T-helper 9 cell (primary cell): ENCODE measurements at regions not wholly inside any gene's neighbourhood (a gene's known extent, or its start where the extent isn't known, plus 50 kb on each side); places are given as distances from the start of the nearest gene placed in this dataset.

Experiments used
- DNase-seq: peaks from one replicate; pipeline ENCODE4 v3.0.0-alpha.2; 2020

DNA sequence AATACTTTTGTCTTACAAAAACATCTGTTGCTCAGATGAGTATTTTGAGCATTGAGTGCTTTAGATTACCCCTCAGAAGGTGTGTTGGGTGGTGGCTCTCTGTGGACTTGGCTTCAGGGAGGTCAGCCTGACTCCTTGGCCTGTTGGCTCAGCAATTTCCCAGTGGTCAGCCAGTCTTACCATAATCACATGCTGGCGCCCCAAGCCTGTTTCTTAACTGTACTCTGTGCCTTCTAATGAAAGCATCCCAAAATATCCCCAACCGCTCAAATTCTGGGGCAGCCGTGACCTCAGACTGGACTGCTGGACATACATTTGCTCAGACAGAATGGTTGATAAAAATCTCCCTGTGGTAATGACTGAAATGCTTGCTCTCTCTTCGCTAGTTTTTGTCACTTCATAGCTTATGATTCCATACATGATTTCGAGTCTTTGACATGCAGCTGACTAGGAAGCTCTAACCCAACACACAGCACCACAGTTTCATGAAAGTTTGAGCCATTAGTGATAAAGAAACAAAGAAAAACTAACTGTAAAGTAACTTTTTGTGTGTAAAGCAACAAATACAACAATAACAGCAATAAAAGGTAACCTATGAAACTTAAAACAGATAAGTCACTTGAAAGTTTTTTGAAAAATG is 562.2 kb upstream of the MEF2C start:
- DNase-seq: no peak

DNA sequence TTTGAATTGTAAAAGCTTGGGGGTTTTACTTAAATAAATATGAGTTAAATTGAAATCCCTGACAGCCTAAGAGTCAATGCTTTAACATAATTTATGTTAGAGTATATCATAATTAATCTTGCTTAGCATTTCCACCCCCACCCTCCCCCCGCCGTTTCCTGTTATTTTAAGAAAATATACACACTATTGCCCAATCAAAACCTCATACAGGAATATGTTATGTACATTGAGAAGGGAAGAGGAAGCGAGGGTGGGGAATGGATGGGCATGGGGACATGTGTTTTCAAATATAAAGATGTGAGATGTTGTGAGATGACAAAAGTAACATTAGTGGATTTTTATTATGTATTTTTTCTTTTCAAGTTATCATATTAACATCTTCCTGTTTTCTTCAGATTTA is 561.1 kb upstream of the MEF2C start:
- no peak for DNase-seq

DNA sequence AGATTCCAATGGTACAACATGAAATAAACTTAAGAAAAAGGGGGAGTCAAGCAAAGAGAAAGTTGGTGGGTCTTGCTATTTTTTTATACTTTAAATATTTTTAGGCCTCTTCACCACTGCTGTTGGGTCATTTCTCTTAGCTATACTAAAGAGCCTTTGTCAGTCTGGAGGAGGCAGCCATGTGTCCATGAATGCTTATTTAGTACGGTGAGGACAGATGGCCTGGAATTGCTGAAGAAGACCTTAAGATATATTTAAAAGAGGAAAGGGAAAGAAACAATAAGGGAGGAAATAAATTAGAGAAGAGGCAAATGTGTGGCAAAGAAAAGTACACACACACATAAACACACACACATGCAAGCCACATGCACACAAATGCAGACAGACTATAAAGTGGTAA is 560.5 kb upstream of the MEF2C start:
- no peak for DNase-seq

DNA sequence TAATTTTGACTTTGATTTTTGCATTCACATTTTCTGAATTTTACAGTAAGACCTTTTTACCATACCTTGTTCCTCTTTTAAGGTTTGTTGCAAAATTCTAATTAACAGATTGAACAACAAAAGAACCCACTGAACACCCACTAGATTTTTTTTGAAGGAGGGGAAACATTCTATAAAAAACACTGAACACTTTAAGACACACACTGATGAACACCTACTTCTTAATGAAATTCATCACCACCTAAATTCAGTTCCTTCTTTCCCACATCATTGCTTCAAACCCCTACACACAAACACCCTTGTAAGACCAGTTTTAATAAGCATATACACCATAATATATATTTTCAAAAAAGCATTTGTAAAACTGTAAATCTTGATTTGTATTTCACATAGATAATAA is 559.0 kb upstream of the MEF2C start:
- no peak for DNase-seq

DNA sequence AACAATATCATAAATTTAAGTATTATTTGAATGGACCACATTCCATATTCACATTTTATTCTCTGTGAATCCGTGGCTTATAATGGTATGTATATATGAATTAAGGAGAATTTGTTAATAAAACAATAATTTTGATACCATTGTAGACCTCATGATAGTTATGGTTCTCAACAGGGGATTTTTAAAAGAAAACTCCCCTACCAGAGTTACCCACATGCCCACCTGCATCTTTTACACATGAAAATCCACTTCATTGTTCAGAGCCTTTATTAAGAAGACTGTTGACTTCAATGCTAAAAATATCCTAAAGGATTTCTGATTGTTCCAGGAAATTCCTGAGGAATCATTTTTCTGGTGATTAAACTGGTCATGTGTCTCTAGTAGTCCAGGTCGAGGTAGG is 557.7 kb upstream of the MEF2C start:
- no peak for DNase-seq

DNA sequence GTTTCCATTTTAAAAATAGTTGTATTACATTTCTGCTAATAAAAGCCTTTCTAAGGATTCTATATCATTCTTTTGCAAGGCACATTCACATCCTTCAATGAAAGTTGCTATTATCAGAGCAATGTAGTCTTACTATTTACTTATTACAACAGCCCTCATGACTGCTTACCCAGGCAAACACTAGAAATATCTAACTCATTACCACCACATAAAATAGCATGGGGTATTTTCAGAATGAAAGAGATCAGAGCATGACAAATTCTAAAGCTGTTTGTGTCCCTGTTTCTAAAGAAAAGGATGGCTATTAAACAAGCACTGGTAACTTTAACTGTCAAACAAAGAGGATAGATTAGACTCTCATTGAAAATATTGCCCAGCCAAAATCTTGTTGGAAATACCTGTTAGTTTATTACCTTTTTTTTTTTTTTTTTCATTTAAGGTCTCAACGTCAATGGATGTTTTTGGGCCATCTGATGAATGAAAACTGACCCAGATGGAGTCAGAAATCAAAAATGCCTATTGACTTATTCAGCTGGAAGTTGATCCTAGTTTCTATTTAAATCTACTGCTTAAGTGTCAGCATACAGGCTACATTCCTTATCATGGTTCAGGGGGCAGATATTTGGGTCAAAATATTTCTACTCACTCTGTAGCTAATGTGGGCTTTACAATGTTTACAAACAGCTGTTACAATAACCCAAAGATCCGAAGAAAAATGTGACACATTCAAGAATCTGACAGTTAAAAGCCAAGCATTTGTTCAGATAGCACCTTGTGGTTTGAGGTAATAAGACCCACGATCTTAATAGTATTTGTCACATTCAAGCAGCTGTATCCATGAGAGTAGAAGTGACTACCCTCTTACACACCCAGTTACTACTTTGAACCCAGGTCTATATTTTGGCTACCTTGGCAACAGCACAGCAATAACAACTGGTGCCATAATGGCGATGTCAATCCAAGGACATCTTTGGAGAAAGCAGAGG is 554.8 kb upstream of the MEF2C start:
- no peak for DNase-seq

DNA sequence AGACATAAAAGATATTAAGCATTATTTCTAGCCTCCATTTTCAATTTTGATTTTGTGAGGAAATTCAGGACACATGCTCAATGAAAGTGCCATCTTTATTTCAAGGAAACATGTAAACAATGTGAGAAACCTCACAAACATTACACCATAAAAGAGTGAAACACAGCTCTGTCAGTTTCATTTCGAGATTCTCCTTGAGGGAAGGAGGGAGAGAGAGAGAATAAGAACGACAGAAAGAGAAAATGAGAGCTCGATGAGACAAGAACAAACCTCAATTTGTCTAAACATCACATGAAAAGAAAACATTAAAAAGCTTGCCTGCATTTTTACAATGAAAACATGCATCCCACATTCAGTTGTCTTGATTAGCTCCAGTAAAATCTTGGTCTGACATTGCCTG is 553.5 kb upstream of the MEF2C start:
- no peak for DNase-seq

DNA sequence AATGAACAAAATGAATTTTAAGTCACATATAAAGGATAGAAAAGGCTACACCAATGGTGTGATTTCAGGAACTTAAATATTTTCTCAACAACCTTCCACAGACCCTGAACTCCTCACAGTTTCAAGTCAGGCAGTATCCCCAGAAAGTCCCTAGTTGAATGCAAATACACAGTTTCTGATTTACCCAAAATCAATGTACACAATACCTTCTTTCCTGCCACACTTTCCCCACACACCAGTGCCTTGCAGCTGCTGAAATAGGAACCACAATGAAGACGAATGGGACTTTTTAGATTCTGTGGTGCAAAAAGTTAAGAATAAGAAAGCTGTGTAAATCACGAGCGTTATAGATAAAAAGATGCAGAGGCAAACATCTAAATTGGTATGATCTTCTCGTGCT is 552.4 kb upstream of the MEF2C start:
- DNase-seq: no peak

DNA sequence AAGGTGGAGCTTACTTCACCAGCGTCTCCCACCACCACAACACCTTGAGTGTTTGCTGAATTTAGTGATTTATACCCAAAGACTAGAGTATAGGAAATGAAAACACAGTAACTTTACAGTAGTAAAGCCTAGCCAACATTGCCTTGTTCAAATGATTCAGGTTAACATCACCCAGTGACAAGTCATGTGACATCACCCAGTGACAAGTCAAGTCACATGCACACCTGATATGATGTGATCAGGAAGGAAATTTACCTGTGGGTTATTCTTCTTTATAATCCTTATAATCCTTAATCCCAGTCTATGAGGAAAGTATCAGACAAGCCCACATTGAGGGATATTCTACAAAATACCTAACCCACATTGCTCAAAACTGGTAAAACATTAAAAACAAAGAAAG is 545.6 kb upstream of the MEF2C start:
- no peak for DNase-seq

DNA sequence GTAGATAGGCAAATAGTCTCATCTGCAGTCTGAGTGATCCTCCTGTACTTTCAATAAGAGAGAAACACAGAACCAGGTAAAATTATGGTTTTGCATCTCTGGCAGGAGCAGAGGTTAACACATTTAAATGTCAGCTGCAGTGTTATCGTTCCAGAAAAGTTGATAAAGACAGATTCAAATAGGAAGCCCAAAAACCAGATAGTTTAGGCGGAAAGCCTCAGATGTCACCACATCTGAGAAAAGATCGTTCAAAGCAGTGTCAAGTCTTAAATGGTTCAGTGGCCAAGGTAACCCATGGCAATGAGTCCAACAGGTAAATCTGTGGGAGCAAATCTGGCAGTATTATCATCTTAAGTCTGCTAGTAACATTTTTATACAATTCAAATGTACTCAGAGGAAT is 542.1 kb upstream of the MEF2C start:
- no peak for DNase-seq

DNA sequence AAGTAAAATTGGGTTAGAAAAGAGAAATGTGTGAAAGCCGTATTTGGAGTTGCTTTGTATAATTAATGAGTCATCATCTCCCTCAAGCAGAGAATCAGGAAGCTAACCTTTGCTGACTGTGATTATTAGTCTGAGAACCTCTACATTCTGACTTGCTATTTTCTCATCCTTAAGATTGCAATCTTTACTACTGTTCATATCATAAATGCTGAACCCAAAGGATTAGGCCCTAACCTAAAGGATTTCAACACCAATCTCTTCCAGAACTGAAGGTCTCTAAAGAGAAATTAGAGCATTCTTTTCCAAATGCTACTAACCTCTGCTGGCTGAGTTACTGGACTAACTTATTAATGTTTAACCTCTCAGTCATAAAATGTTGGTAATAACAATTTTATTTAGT is 538.1 kb upstream of the MEF2C start:
- DNase-seq: no peak

DNA sequence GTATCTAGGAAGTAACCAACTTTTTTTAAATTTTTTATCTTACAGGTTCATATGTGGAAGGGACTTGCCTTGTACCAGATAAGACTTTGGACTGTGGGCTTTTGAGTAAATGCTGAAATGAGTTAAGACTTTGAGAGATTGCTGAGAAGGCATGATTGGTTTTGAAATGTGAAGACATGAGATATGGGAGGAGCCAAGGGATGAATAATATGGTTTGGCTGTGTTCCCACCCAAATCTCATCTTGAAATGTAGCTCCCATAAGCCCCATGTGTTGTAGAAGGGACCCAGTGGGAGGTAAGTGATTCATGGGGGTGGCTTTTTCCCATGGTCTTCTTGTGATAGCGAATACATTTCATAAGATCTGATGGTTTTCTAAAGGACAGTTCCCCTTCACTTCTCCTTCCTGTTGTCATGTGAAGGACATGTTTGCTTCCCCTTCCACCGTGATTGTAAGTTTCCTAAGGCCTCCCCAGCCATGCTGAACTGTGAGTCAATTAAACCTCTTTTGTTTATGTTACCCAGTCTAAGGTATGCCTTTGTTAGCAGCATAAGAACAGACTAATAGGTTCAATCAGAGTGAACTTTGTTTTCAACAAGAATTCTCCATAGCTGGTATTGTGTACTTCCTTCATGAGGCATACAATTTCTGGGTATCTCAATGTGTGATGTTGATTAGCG is 535.6 kb upstream of the MEF2C start:
- no peak for DNase-seq

DNA sequence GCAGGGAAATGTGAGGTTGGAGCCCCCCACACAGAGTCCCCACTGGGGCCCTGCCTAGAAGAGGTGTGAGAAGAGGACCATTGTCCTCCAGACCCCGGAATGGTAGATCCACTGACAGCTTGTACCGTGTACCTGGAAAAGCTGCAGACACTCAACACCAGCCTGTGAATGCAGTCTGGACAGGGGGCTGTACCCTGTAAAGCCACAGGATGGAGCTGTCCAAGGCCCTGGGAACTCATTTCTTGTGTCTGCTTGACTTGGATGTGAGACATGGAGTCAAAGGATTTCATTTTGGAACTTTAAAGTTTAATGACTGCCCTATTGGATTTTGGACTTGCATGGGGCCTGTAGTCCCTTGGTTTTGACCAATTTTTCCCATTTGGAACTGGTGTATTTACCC is 535.0 kb upstream of the MEF2C start:
- DNase-seq: no peak

DNA sequence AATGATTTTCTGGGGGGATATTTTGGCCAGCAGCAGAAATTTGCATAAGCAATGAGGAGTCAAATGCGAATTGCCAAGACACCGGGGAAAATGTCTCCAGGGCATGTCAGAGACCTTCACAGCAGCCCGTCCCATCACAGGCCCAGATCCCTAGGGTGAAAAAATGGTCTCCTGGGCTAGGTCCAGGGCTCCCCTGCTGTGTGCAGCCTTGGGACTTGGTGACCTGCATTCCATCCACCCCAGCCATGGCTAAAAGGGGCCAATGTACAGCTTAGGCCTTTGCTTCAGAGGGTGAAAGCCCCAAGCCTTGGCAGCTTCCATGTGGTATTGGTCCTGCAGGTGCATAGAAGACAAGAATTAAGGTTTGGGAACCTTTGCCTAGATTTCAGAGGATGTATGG is 534.5 kb upstream of the MEF2C start:
- DNase-seq: no peak

DNA sequence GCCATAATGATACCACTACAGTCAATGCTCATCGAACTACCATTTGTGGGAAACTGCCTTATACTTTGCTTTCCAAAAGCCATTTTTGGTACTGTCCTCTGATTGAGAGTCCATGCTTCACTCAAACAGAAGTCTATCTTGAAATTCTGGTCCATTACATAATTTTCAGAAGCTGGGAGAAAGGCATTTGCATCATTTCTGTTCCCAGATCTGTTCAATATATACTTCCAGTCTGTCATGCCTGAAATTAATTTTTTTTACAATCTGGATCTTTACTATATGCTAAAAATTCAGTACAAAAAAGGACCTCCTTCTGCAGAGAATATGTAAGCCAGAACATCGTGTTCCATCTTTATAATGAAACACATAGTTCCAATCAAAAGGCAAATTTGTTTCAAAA is 528.9 kb upstream of the MEF2C start:
- DNase-seq: no peak

DNA sequence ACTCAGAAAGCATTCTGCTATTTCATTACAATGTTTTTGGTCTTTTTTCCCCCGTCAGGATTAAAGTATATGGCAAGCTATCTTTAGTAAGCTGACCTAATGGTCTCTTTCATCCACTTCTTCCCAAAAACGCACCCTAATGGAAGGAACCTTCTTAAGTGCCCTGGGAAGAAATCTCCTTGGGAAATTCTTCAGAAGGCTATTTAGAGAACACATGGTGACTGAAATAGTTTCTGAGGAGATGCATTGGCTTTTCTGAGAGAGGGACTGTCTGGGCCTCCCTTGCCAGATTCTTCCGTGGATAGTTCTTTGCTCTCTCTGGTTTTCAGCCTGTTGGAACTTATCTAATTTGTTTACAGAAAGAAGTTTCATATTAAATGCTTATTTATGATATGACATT is 524.1 kb upstream of the MEF2C start:
- DNase-seq: no peak

DNA sequence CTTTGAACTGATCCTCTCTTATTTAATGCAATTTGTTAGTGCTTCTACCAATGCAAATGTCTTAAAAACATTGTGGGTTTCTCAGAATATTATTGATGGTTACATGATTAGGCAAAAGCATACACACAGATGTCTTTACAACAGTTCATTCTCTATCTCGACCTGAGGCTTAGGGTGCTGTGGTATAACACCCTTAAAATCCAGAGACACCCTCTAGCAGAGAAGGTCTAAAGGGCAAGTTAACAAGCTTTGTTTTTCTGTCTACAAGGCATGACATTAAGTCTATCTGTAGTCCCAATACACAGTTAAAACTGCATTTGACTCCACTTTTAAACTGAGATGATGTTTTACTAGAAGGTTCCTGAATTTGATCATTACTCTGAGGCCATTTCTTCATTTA is 518.7 kb upstream of the MEF2C start:
- no peak for DNase-seq

DNA sequence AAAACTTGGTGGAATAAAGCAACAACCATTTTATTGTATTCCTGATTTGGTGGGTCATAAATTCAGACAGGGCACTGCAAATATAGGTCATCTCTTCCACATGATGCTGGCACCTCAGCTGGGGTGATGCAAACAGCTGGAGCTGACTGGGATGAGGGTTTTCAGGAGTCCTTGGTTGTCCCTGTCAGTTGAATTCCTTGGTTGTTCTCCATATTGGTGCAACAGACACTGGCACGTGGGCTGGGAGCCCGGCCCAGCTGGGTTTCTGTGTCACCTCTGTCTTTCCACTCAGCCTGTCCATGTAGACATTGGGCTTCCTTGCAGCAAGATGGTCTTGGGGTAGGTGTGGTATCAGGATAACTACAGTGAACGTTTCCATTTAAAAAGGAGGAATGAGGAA is 518.0 kb upstream of the MEF2C start:
- no peak for DNase-seq

DNA sequence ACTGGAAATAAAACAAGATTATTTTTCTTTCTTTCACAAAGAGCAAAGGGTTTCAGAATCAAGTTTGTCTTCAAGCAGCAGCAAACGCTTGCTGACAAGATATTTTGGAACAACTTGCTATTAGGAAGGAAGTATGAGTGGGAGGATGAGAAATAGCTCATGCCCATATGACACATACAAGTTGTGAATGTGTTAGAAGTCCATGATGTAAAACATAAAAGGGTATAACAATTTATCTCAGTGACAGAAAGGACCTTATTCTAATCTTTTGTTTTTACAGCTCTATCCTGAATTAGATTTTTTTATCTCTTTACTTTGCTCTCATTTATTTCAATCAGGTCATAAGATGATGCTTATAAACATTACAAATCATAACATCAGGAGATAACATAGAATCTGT is 516.6 kb upstream of the MEF2C start:
- DNase-seq: no peak

DNA sequence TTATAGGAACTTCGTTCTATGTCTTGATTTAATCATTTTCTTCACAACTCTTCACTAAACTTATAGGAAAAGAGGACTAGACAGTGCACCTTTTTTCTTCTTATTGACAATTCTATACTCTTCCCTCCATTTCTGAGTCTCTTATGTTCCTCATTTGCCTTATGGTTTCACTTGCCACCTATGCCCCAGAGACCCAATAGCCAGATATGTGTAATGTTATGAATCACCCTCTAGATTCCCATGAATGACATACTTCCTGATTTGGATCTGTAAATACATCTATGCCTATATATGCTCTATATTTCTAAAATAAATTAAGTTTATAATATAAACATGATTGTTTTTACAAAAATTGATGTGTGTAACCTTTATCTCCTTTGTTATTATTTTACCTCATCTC is 514.1 kb upstream of the MEF2C start:
- no peak for DNase-seq

DNA sequence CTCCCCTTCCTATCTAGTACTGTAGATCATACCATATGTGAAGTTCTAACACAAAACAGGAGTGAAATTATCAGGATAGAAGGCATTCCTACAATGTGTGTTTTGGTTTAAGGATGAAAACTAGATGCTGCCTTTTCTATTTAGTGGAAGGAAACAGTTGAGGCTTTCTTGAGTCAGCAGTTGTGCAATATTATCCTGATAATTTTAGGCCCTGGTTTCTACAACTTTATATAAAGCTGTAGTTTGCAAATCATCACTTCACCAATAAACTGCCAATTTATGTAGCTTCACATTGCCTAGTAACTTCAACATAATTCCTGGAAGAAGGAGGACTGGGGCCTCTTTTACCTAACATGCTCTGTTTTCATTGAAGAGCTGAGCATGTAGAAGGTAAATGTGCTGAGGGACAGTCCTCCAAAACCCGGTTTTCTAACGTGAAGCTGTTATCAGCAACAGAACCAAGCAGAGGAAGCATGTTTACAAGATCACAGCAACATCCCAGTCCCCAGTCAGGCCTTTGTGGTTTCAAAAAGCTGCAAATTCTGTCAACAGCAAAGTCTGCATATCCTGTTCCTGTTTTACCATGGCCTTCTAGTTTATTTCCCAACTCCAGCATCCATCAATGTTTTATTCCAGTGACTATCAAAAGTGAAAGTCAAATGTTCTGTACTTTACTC is 513.4 kb upstream of the MEF2C start:
- DNase-seq: no peak

DNA sequence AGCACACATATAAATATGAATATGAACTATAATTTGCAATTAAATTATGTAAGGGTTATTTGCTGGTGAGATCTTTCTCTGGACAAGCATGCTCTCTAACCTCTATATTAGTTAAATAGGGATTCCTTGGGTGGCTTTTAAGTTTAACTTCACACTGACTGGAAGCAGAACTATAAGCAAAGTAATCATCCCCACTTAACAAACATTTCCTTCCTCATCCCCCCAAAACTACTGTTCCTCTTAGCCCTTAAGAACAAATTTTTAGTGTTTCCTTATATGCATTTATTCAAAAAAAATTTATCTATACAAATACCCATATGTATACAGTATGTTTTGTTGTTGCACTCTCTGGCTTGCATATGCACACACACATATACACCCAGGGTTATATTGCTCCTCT is 512.1 kb upstream of the MEF2C start:
- no peak for DNase-seq

DNA sequence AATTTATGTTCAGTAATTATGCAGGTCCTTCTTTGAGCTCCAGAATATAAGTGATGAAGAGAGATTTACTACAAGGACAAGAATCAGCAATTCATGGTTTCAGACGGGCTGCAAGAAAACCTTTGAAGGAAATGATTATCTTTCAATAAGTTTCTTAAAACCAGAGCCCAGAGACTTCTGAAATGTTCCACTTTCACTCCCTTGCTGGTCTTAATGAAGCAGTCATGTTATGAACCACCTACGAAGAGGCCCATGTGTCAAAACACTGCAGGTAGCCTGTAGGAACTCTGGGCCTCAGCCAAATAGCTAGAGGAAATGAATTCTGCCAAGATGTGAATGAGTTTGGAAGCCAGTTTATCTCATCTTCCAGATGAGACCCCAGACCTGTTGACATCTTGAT is 505.9 kb upstream of the MEF2C start:
- DNase-seq: no peak
